ENCODE measurements at regions not wholly inside any gene's neighbourhood (a gene's known extent, or its start where the extent isn't known, plus 50 kb on each side); places are given as distances from the start of the nearest gene placed in this dataset.

DNA sequence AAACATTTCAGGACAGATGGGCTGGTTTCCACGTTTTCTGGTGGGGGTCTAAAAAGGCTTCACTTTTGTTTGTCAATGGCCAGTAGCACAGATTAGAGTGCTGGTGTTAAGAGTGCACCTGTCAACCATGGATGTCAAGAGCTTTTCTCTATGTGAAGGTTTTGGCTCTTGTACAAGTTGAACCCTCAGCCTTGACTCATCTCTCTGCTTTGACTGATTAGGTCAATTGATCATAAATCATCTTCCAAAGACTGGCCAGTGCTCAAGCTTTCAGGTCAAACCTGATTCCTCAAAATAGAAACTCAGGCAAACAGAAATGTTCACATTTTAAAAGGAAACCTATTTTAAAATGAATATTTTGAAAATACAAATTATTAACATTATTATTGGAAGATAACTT is 59.6 kb upstream of the SP4 start:
- TF ChIP-seq, protein P1, sequence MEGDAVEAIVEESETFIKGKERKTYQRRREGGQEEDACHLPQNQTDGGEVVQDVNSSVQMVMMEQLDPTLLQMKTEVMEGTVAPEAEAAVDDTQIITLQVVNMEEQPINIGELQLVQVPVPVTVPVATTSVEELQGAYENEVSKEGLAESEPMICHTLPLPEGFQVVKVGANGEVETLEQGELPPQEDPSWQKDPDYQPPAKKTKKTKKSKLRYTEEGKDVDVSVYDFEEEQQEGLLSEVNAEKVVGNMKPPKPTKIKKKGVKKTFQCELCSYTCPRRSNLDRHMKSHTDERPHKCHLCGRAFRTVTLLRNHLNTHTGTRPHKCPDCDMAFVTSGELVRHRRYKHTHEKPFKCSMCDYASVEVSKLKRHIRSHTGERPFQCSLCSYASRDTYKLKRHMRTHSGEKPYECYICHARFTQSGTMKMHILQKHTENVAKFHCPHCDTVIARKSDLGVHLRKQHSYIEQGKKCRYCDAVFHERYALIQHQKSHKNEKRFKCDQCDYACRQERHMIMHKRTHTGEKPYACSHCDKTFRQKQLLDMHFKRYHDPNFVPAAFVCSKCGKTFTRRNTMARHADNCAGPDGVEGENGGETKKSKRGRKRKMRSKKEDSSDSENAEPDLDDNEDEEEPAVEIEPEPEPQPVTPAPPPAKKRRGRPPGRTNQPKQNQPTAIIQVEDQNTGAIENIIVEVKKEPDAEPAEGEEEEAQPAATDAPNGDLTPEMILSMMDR (IDR thresholded peaks at IDR 0.05), result no peak
- no peak for TF ChIP-seq POLR2A (IDR thresholded peaks at IDR 0.05)

All from gastroesophageal sphincter (tissue), 3 donors.